Chondrocyte (in vitro differentiated cells): ENCODE measurements at regions not wholly inside any gene's neighbourhood (a gene's known extent, or its start where the extent isn't known, plus 50 kb on each side); places are given as distances from the start of the nearest gene placed in this dataset.

Source experiments
- DNase-seq: peaks from one replicate; pipeline ENCODE4 v3.0.0; 2021; ENCODE audit warnings: mixed read lengths, low spot score
- H3K27ac Mint-ChIP-seq: one replicate; pipeline ENCODE4 v1.8.0; 2021; ENCODE audit warnings: mild to moderate bottlenecking, moderate library complexity, mixed read lengths; ENCODE audit not compliant: unreplicated experiment
- H3K27me3 Mint-ChIP-seq: 2 replicates; pipeline ENCODE4 v1.8.0; 2021; ENCODE audit warnings: low read depth, mixed read lengths
- H3K36me3 Mint-ChIP-seq: 2 replicates; pipeline ENCODE4 v1.8.0; 2021; ENCODE audit warnings: low read depth, mixed read lengths
- H3K4me1 Mint-ChIP-seq: 2 replicates; pipeline ENCODE4 v1.8.0; 2021; ENCODE audit warnings: low read depth, mild to moderate bottlenecking, mixed read lengths
- H3K4me3 Mint-ChIP-seq: one replicate; pipeline ENCODE4 v1.8.0; 2021; ENCODE audit warnings: mild to moderate bottlenecking, moderate library complexity, mixed read lengths; ENCODE audit not compliant: unreplicated experiment
- H3K9me3 Mint-ChIP-seq: 2 replicates; pipeline ENCODE4 v1.8.0; 2021; ENCODE audit warnings: low read depth, mixed read lengths
- TF ChIP-seq, protein P1 (sequence below): fragments of 200-600 bp; sonication (generic); IDR thresholded peaks from 2 replicates; pipeline ENCODE4 v1.5.0; 2021; ENCODE audit warnings: antibody characterized with exemption, mild to moderate bottlenecking, moderate library complexity

DNA sequence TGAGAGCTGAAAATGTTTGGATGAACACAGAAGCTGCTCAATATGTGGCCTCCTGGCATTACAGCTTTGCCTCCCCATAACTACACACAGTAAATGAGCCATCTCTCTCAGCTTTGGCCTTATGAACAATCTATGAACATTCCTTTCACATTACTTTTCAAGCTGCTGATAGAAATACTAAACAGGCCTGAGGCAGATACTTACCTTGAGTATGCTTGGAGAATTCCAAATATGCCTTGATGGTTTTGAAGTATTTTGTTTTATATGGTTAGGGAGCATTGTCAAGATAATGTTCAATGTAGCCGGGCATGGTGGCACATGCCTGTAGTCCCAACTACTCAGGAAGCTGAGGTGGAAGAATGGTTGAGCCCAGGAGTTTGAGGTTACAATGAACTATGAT is 104.5 kb downstream of the CD24 start:
- Mint-ChIP-seq H3K36me3 (peaks cover 1% of the 10 kb centered on the region), H3K9me3 (peaks cover 3% of the 10 kb centered on the region), H3K4me1 (peaks cover 13% of the 10 kb centered on the region), H3K27me3 (peaks cover 3% of the 10 kb centered on the region), H3K27ac (no peak overlapping the region), H3K4me3 (no peak overlapping the region)
- DNase-seq: no peak
- TF ChIP-seq, protein P1, sequence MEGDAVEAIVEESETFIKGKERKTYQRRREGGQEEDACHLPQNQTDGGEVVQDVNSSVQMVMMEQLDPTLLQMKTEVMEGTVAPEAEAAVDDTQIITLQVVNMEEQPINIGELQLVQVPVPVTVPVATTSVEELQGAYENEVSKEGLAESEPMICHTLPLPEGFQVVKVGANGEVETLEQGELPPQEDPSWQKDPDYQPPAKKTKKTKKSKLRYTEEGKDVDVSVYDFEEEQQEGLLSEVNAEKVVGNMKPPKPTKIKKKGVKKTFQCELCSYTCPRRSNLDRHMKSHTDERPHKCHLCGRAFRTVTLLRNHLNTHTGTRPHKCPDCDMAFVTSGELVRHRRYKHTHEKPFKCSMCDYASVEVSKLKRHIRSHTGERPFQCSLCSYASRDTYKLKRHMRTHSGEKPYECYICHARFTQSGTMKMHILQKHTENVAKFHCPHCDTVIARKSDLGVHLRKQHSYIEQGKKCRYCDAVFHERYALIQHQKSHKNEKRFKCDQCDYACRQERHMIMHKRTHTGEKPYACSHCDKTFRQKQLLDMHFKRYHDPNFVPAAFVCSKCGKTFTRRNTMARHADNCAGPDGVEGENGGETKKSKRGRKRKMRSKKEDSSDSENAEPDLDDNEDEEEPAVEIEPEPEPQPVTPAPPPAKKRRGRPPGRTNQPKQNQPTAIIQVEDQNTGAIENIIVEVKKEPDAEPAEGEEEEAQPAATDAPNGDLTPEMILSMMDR: no peak

DNA sequence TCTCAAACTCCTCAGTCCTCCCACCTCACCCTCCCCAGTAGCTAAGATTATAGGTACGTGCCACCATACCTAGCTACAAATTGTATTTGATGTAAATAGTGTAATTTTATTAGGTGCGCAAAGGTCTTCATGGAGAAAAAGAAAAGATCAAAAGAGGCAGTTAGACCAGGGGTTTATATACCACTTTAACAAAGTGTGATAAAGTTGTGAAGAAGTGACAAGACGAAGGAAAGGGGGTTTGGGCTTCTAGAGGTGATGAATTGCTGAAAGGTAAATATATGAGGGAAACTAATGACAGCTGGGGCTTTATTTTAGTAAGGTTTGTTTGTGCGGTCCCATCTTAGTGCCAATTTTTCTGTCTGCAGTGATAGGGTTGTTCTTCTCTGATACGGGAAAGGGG is 105.3 kb downstream of the CD24 start:
- Mint-ChIP-seq H3K27me3 (peaks cover 3% of the 10 kb centered on the region), H3K4me3 (no peak overlapping the region), H3K9me3 (peaks cover 3% of the 10 kb centered on the region), H3K36me3 (peaks cover 1% of the 10 kb centered on the region), H3K4me1 (peaks cover 13% of the 10 kb centered on the region), H3K27ac (no peak overlapping the region)
- TF ChIP-seq, protein P1: no peak
- no peak for DNase-seq

DNA sequence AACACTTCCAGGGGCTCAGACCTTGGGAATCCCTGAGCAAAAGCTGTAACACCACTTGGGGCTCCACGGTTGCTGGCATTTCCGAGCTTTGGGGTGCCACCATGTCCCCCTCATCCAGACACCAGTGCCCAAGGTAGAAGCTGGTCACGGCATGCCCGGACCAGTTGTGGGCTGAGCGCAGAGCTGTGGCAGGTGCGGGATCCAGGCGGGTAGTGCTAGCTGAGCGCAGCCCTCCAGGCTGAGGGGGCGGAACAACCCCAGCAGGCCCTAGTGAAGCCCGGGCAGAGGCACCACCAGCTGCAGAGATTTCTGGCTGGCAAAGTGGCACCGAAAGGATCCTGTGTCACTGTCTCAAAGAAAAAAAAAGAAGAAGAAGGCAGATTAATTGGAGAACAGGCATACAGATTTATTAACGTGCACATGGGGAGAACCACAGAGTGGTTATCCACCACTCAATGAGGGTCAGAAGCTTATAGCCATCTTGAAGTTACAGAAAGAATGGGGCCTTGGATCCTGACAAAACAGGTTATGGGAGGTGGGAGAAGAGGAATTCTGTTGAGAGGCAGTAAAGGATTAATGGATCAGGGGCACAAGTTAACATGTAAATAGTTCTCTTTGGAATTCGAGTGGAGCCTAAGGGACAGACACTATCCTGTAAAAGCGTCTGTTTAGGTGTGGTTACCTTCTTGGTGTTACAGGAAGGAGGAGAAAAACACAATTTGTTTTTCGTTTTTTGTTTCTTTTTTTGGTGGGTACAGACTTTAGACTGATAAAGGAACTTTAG is 107.5 kb downstream of the CD24 start:
- no peak overlapping the region for H3K27ac Mint-ChIP-seq
- H3K9me3 Mint-ChIP-seq: peaks cover 5% of the 10 kb centered on the region
- no peak overlapping the region for H3K4me3 Mint-ChIP-seq
- TF ChIP-seq, protein P1: no peak
- peaks cover 13% of the 10 kb centered on the region for H3K4me1 Mint-ChIP-seq
- DNase-seq: peak; percentile 77
- peaks cover 1% of the 10 kb centered on the region for H3K36me3 Mint-ChIP-seq
- peaks cover 3% of the 10 kb centered on the region for H3K27me3 Mint-ChIP-seq

DNA sequence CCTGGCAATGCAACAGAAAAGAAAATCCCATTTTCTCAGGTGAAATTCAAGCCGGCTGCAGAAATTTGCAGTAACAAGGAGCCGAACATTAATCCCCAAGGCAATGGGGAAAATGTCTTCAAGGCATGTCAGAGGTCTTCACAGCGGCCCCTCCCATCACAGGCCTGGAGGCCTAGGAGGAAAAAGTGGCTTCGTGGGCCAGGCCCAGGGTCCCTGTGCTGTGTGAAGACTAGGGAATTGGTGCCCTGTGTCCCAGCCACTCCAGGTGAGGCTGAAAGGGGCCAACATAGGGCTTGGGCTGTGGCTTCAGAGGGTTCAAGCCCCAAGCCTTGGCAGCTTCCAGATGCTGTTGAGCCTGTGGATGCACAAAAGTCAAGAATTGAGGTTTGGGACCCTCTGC is 111.7 kb downstream of the CD24 start:
- Mint-ChIP-seq H3K36me3 (no peaks in the 10 kb centered on the region), H3K27ac (no peak overlapping the region), H3K4me3 (no peak overlapping the region), H3K9me3 (peaks cover 5% of the 10 kb centered on the region), H3K4me1 (no peaks in the 10 kb centered on the region), H3K27me3 (peaks cover 3% of the 10 kb centered on the region)
- TF ChIP-seq, protein P1: no peak
- DNase-seq: no peak

GRCh38 chr6:106860940-106861339 is 113.6 kb downstream of the CD24 start:
- Mint-ChIP-seq H3K27ac (no peak overlapping the region), H3K36me3 (no peaks in the 10 kb centered on the region), H3K4me3 (no peak overlapping the region), H3K27me3 (peaks cover 7% of the 10 kb centered on the region), H3K9me3 (peaks cover 5% of the 10 kb centered on the region), H3K4me1 (no peaks in the 10 kb centered on the region)
- no peak for DNase-seq
- TF ChIP-seq, protein P1: no peak
